NT2/D1 (cell line): ENCODE measurements at regions not wholly inside any gene's neighbourhood (a gene's known extent, or its start where the extent isn't known, plus 50 kb on each side); places are given as distances from the start of the nearest gene placed in this dataset.

Experiments used
- YY1 ChIP-seq: IDR thresholded peaks from 2 replicates; pipeline ENCODE4 v1.6.1; 2011; ENCODE audit not compliant: insufficient read length, insufficient read depth
- ZNF274 ChIP-seq: IDR thresholded peaks from 2 replicates; pipeline ENCODE4 v1.6.1; 2011; ENCODE audit warnings: mild to moderate bottlenecking, low read depth, low read length

- TF ChIP-seq ZNF274 (no peak), YY1 (no peak)
Measured at GRCh38 chr10:113384181-113384580, 168.7 kb upstream of the HABP2 start.
